ENCODE measurements at regions not wholly inside any gene's neighbourhood (a gene's known extent, or its start where the extent isn't known, plus 50 kb on each side); places are given as distances from the start of the nearest gene placed in this dataset.
"Not testable (repeated sequence)": the region's sequence is repeated elsewhere in the genome, so short reads cannot be mapped to it uniquely, and the experiment has no call there.

DNA sequence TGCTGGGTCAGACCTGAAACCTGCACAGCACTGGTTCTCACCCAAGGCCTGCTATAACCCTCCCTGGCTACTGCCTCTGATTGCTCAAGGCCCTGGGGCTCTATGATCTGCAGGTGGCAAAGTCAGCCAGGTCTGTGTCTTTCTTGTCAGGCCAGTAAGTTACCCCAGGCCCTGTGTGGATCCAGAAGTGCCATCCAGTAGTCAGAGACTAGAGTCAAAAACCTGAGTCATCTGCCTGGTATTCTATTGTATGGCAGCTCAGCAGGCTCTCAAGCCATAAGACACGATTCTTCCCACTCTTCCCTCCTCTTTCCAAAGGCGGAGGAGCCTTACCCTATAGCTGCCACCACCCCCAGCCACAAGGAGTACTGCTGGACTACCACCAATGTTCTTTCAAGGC, 593.0 kb downstream of the FRK start:
- no peaks in the 10 kb centered on the region for H3K4me1 ChIP-seq (ENCODE audit: control insufficient read depth, insufficient read depth, low read length)
- no peaks in the 10 kb centered on the region for H3K27me3 ChIP-seq (ENCODE audit: control insufficient read depth in 1 of 2, insufficient read depth in 2 of 2, low read length in 2 of 2)
- peaks cover 0 to 2% of the 10 kb centered on the region in 2 donors for H3K9me3 ChIP-seq (ENCODE audit: control insufficient read depth in 2 of 2, low read length in 2 of 2)
- H3K36me3 ChIP-seq (ENCODE audit: control insufficient read depth in 2 of 2, insufficient read depth in 2 of 2, low read length in 2 of 2), result no peaks in the 10 kb centered on the region
- no peak overlapping the region for H3K27ac ChIP-seq (ENCODE audit: low read length)
- no peak overlapping the region for H3K4me3 ChIP-seq (ENCODE audit: low read length in 2 of 2)
- H3K9ac ChIP-seq (ENCODE audit: low read length in 2 of 2), result no peak overlapping the region

DNA sequence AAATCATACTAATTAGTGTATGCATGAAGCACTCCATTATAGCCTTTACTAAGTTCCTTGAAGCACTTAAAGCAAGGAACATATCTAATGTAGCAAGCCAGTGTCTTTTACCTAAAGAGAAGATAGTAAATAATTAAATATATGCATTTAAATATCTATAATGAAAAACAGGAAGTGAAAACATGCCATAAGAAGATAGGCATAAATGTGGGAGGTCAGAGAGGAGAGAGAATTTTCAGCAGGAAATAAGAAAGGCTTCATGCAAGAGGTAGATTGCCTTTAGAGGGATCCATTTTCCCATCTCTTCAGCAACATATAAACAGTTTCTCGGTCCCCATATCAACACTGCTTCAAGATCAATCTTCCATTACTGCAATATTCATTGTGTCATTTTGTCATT, 599.8 kb downstream of the FRK start:
- Histone ChIP-seq H3K27ac (ENCODE audit: low read length) (no peak overlapping the region), H3K36me3 (ENCODE audit: control insufficient read depth in 2 of 2, insufficient read depth in 2 of 2, low read length in 2 of 2) (no peaks in the 10 kb centered on the region), H3K4me3 (ENCODE audit: low read length in 2 of 2) (no peak overlapping the region)

DNA sequence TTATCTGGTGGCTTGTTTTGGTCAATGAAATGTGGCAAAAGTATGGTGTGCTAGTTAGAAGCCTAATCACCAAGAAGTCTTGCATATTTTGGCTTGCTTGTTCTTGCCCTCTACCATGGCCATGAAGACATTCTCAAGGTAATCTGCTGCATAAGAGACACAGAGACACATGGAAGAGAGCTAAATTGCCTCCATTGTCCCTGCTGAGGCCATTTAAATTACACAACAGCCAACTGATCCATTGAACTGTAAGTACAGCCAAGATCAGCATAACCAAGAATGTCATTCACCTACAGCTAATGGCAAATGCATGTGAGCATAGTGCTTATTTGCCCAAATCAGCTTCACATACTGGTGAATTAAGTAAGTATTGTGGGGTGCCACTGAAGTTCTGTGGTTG, 603.8 kb downstream of the FRK start:
- no peaks in the 10 kb centered on the region for H3K36me3 ChIP-seq (ENCODE audit: control insufficient read depth in 2 of 2, insufficient read depth in 2 of 2, low read length in 2 of 2)
- H3K27ac ChIP-seq (ENCODE audit: low read length), result no peak overlapping the region
- no peaks in the 10 kb centered on the region for H3K9me3 ChIP-seq (ENCODE audit: control insufficient read depth in 2 of 2, low read length in 2 of 2)
- no peaks in the 10 kb centered on the region for H3K27me3 ChIP-seq (ENCODE audit: control insufficient read depth in 1 of 2, insufficient read depth in 2 of 2, low read length in 2 of 2)
- no peaks in the 10 kb centered on the region for H3K4me1 ChIP-seq (ENCODE audit: control insufficient read depth, insufficient read depth, low read length)
- H3K4me3 ChIP-seq (ENCODE audit: low read length in 2 of 2), result no peak overlapping the region
- no peak overlapping the region for H3K9ac ChIP-seq (ENCODE audit: low read length in 2 of 2)

More for the DNA sequence above, 599.8 kb downstream of the FRK start:
- Histone ChIP-seq H3K4me1 (ENCODE audit: control insufficient read depth, insufficient read depth, low read length) (no peaks in the 10 kb centered on the region), H3K9ac (ENCODE audit: low read length in 2 of 2) (no peak overlapping the region), H3K27me3 (ENCODE audit: control insufficient read depth in 1 of 2, insufficient read depth in 2 of 2, low read length in 2 of 2) (no peaks in the 10 kb centered on the region), H3K9me3 (ENCODE audit: control insufficient read depth in 2 of 2, low read length in 2 of 2) (peaks cover 0 to 2% of the 10 kb centered on the region in 2 donors)

DNA sequence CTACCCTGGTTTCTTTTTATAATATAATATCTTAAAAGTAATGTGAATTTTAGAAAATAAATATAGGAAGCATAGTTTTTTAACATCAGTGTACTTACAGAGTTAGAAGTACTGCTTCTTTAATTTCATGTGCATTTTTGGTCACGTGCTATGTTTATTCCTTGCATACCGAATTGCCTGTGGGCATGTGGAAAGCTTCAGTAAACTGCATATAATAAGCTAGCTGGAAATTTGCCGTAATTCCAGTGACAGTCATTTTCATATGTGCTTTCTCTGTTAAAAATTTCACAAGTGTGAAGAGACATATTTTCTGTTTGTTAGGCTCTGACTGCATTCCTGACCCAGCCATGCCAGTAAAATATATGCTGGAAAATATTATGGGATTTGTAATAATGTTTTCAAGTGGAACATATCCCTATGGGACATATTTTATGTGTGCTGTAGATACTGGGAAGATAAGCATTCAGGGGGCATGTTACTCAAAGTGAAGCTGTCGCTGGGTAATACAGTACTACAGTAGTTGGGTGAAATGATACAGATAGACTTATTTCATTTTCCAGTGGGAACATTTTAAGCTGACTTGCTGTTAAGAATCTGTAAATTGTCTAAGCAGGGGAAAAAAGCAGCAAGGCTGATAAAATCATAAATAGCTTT, 616.7 kb downstream of the FRK start:
- Histone ChIP-seq H3K36me3 (ENCODE audit: control insufficient read depth in 2 of 2, insufficient read depth in 2 of 2, low read length in 2 of 2) (no peaks in the 10 kb centered on the region), H3K4me1 (ENCODE audit: control insufficient read depth, insufficient read depth, low read length) (no peaks in the 10 kb centered on the region), H3K9me3 (ENCODE audit: control insufficient read depth in 2 of 2, low read length in 2 of 2) (no peaks in the 10 kb centered on the region), H3K4me3 (ENCODE audit: low read length in 2 of 2) (no peak overlapping the region), H3K27ac (ENCODE audit: low read length) (no peak overlapping the region), H3K9ac (ENCODE audit: low read length in 2 of 2) (no peak overlapping the region), H3K27me3 (ENCODE audit: control insufficient read depth in 1 of 2, insufficient read depth in 2 of 2, low read length in 2 of 2) (no peaks in the 10 kb centered on the region)

DNA sequence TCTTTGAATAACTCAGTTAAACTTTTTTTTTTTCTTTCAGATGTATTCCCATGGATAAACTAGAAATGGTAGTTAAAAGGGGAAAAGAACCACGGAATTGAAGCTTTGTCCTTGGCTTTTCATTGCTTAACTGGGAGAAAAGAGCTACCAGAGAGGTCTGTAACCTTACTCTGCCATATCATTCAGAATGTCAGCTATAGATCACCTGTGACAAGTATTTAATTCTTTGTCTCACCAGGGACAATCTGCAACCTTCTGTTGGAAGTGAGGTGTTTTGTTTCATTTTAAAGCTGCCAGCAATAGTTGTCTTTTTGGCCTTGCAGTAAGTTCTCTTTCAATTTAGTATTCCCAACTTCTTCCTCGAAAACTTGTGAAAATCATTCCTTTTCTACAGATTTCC, 618.4 kb downstream of the FRK start:
- H3K4me3 ChIP-seq (ENCODE audit: low read length in 2 of 2), result no peak overlapping the region
- no peaks in the 10 kb centered on the region for H3K27me3 ChIP-seq (ENCODE audit: control insufficient read depth in 1 of 2, insufficient read depth in 2 of 2, low read length in 2 of 2)
- no peaks in the 10 kb centered on the region for H3K9me3 ChIP-seq (ENCODE audit: control insufficient read depth in 2 of 2, low read length in 2 of 2)
- no peak overlapping the region for H3K27ac ChIP-seq (ENCODE audit: low read length)
- no peaks in the 10 kb centered on the region for H3K36me3 ChIP-seq (ENCODE audit: control insufficient read depth in 2 of 2, insufficient read depth in 2 of 2, low read length in 2 of 2)
- H3K4me1 ChIP-seq (ENCODE audit: control insufficient read depth, insufficient read depth, low read length), result no peaks in the 10 kb centered on the region
- no peak overlapping the region for H3K9ac ChIP-seq (ENCODE audit: low read length in 2 of 2)

DNA sequence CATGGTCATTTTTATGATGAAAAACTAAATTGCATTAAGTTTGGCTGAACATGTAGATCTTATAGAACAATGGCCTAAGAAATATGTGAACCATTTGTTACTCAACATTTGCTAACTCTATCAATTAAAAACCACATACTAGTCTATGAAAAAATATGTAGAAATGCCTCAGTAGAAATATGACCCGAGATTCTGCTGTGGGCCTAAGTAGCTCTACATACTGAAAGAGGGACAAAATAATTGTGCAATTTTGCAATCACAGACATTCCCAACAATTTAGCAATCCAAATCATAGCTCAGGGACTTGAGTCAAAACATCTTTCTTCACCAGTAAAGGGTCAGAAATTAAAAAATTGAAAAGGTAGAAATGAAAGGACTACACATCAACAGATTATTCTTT, 619.0 kb downstream of the FRK start:
- no peaks in the 10 kb centered on the region for H3K36me3 ChIP-seq (ENCODE audit: control insufficient read depth in 2 of 2, insufficient read depth in 2 of 2, low read length in 2 of 2)
- H3K27me3 ChIP-seq (ENCODE audit: control insufficient read depth in 1 of 2, insufficient read depth in 2 of 2, low read length in 2 of 2), result no peaks in the 10 kb centered on the region
- no peaks in the 10 kb centered on the region for H3K9me3 ChIP-seq (ENCODE audit: control insufficient read depth in 2 of 2, low read length in 2 of 2)
- no peaks in the 10 kb centered on the region for H3K4me1 ChIP-seq (ENCODE audit: control insufficient read depth, insufficient read depth, low read length)
- no peak overlapping the region for H3K4me3 ChIP-seq (ENCODE audit: low read length in 2 of 2)
- H3K9ac ChIP-seq (ENCODE audit: low read length in 2 of 2), result no peak overlapping the region
- H3K27ac ChIP-seq (ENCODE audit: low read length), result no peak overlapping the region

DNA sequence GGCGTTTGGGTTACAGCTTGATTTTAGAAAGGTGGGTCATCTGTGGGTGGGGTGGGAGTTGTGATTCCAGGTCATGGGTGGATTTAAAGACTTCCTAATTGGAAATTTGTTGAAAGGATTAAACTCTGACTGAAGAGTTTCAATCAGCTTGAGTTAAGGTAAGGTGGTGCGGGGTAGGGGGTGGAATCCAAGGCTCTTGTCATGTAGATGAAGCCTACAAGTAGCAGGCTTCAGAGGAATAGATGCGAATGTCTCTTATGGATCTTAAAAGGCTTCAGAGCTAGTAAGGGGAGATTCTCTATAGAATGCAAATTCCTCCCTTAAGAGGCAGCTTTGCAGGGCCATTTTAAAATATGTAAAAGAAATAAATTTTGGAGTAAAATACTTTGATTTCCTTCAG, 645.3 kb downstream of the FRK start:
- H3K9me3 ChIP-seq (ENCODE audit: control insufficient read depth in 2 of 2, low read length in 2 of 2), result peaks cover 3 to 6% of the 10 kb centered on the region in 2 donors
- H3K4me3 ChIP-seq (ENCODE audit: low read length in 2 of 2), result no peak overlapping the region
- H3K27me3 ChIP-seq (ENCODE audit: control insufficient read depth in 1 of 2, insufficient read depth in 2 of 2, low read length in 2 of 2), result no peaks in the 10 kb centered on the region
- H3K9ac ChIP-seq (ENCODE audit: low read length in 2 of 2), result no peak overlapping the region
- no peak overlapping the region for H3K27ac ChIP-seq (ENCODE audit: low read length)
- H3K4me1 ChIP-seq (ENCODE audit: control insufficient read depth, insufficient read depth, low read length), result no peaks in the 10 kb centered on the region
- no peaks in the 10 kb centered on the region for H3K36me3 ChIP-seq (ENCODE audit: control insufficient read depth in 2 of 2, insufficient read depth in 2 of 2, low read length in 2 of 2)

DNA sequence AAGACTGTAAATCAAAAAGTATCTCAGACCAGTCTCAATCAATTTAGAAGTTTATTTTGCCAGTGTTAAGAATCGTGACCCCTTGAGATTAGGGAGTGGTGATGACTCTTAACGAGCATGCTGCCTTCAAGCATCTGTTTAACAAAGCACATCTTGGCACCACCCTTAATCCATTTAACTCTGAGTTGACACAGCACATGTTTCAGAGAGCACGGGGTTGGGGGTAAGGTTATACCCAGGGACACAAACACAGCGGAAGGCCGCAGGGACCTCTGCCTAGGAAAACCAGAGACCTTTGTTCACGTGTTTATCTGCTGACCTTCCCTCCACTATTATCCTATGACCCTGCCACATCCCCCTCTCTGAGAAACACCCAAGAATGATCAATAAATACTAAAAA, 645.8 kb downstream of the FRK start:
- H3K4me1 ChIP-seq (ENCODE audit: control insufficient read depth, insufficient read depth, low read length); H3K27me3 ChIP-seq (ENCODE audit: control insufficient read depth in 1 of 2, insufficient read depth in 2 of 2, low read length in 2 of 2); H3K4me3 ChIP-seq (ENCODE audit: low read length in 2 of 2); H3K36me3 ChIP-seq (ENCODE audit: control insufficient read depth in 2 of 2, insufficient read depth in 2 of 2, low read length in 2 of 2); H3K27ac ChIP-seq (ENCODE audit: low read length); H3K9me3 ChIP-seq (ENCODE audit: control insufficient read depth in 2 of 2, low read length in 2 of 2); H3K9ac ChIP-seq (ENCODE audit: low read length in 2 of 2): not testable (repeated sequence)

DNA sequence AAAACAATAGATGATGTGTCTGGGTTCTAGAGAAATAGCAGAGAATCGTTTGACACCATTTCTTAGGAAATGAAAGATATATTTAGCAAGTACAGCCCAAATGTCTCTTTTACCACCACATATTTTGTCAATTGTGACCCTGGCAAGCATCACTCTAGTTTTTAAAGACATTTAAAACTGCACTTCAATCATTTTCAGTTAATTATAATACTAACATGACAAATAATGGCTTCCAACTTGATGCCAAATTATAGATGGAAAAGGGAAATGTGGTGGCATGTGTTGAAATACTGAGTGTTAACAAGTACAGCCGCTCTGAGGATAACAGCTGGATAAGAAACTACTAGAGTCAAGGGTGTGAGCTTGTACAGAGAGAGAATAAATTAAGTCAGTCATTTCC, 648.9 kb downstream of the FRK start:
- Histone ChIP-seq H3K36me3 (ENCODE audit: control insufficient read depth in 2 of 2, insufficient read depth in 2 of 2, low read length in 2 of 2) (no peaks in the 10 kb centered on the region), H3K4me3 (ENCODE audit: low read length in 2 of 2) (no peak overlapping the region), H3K9me3 (ENCODE audit: control insufficient read depth in 2 of 2, low read length in 2 of 2) (no peaks in the 10 kb centered on the region), H3K4me1 (ENCODE audit: control insufficient read depth, insufficient read depth, low read length) (no peaks in the 10 kb centered on the region), H3K9ac (ENCODE audit: low read length in 2 of 2) (no peak overlapping the region), H3K27ac (ENCODE audit: low read length) (no peak overlapping the region), H3K27me3 (ENCODE audit: control insufficient read depth in 1 of 2, insufficient read depth in 2 of 2, low read length in 2 of 2) (no peaks in the 10 kb centered on the region)

DNA sequence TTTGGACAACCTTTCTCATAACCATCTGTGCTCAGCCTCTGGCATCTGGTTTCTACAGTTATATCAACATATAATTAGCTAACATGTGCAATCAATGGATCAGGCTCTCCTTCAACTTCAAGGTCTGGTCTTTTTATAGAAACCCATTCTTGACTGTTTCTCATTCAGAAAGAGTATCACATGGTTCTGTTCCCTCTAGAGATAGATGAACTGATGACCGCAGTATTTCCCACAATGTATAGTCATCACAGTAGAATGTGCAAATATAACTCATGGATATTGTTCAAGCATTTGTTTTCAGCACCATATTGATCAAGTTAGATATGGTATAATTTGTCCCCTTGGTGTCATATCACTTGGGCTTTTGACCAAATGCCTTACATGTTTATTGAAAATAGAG, 656.2 kb downstream of the FRK start:
- Histone ChIP-seq H3K36me3 (ENCODE audit: control insufficient read depth in 2 of 2, insufficient read depth in 2 of 2, low read length in 2 of 2) (no peaks in the 10 kb centered on the region), H3K27me3 (ENCODE audit: control insufficient read depth in 1 of 2, insufficient read depth in 2 of 2, low read length in 2 of 2) (no peaks in the 10 kb centered on the region), H3K9ac (ENCODE audit: low read length in 2 of 2) (no peak overlapping the region), H3K4me3 (ENCODE audit: low read length in 2 of 2) (no peak overlapping the region), H3K27ac (ENCODE audit: low read length) (no peak overlapping the region), H3K4me1 (ENCODE audit: control insufficient read depth, insufficient read depth, low read length) (no peaks in the 10 kb centered on the region), H3K9me3 (ENCODE audit: control insufficient read depth in 2 of 2, low read length in 2 of 2) (no peaks in the 10 kb centered on the region)

DNA sequence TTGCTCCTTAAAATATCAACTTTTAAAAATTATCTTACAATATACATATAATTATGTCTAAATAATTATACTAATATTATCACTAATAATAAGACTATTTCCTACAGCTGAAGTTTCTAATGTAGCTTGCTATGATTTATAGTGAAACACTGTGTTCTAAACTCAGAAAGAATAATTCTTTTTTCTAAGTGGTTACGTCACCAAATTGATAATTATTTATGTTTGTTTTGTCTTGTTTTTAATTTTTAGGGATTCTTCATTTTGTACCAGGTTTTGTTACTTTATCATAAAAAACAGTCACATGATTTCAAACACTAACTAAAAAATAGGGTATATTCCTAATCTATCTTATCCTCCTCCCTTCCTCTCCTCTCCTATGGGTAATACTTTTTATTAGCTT, 662.1 kb downstream of the FRK start:
- Histone ChIP-seq H3K36me3 (ENCODE audit: control insufficient read depth in 2 of 2, insufficient read depth in 2 of 2, low read length in 2 of 2) (no peaks in the 10 kb centered on the region), H3K27ac (ENCODE audit: low read length) (no peak overlapping the region), H3K9ac (ENCODE audit: low read length in 2 of 2) (no peak overlapping the region), H3K4me3 (ENCODE audit: low read length in 2 of 2) (no peak overlapping the region), H3K9me3 (ENCODE audit: control insufficient read depth in 2 of 2, low read length in 2 of 2) (peaks cover 0 to under 1% of the 10 kb centered on the region in 2 donors), H3K4me1 (ENCODE audit: control insufficient read depth, insufficient read depth, low read length) (no peaks in the 10 kb centered on the region), H3K27me3 (ENCODE audit: control insufficient read depth in 1 of 2, insufficient read depth in 2 of 2, low read length in 2 of 2) (no peaks in the 10 kb centered on the region)

Data from stomach smooth muscle (tissue), 2 donors.